H7 (cell line): ENCODE measurements at regions not wholly inside any gene's neighbourhood (a gene's known extent, or its start where the extent isn't known, plus 50 kb on each side); places are given as distances from the start of the nearest gene placed in this dataset.
A peak's percentile ranks its signal among the peaks of the same experiment; 100 is the strongest.

ENCODE experiments used
- DNase-seq: peaks from one replicate; pipeline ENCODE4 v3.0.0; 2012
- H3K27me3 ChIP-seq: 2 replicates; pipeline ENCODE4 v1.6.0; 2011; ENCODE audit warnings: mild to moderate bottlenecking, low read length; ENCODE audit not compliant: control insufficient read depth, insufficient read depth
- H3K36me3 ChIP-seq: replicated peaks from 2 replicates; pipeline ENCODE4 v1.5.1; 2011; ENCODE audit warnings: low read length; ENCODE audit not compliant: control insufficient read depth, insufficient read depth
- H3K4me3 ChIP-seq: 2 replicates; pipeline ENCODE4 v1.5.1; 2011; ENCODE audit warnings: low read depth, mild to moderate bottlenecking, control low read depth, low read length, moderate library complexity; ENCODE audit not compliant: insufficient read depth

- no peaks in the 10 kb centered on the region for H3K36me3 ChIP-seq
- DNase-seq, result no peak
- no peak overlapping the region for H3K4me3 ChIP-seq
Observed at GRCh38 chr2:59572227-59572626, 981.2 kb downstream of the BCL11A start.

GRCh38 chr2:59570818-59571217 is 982.6 kb downstream of the BCL11A start:
- no peak for DNase-seq
- no peaks in the 10 kb centered on the region for H3K27me3 ChIP-seq
- no peak overlapping the region for H3K4me3 ChIP-seq
- no peaks in the 10 kb centered on the region for H3K36me3 ChIP-seq

More at GRCh38 chr2:59572227-59572626, 981.2 kb downstream of the BCL11A start:
- no peaks in the 10 kb centered on the region for H3K27me3 ChIP-seq

- no peaks in the 10 kb centered on the region for H3K27me3 ChIP-seq
- no peak for DNase-seq
- no peak overlapping the region for H3K4me3 ChIP-seq
- no peaks in the 10 kb centered on the region for H3K36me3 ChIP-seq
Observed at GRCh38 chr2:59569124-59569523, 984.3 kb downstream of the BCL11A start.

- H3K36me3 ChIP-seq, result no peaks in the 10 kb centered on the region
- no peak for DNase-seq
- no peaks in the 10 kb centered on the region for H3K27me3 ChIP-seq
- H3K4me3 ChIP-seq, result no peak overlapping the region
Observed at GRCh38 chr2:59568461-59568860, 985.0 kb downstream of the BCL11A start.

GRCh38 chr2:59567151-59567550 is 986.3 kb downstream of the BCL11A start:
- no peak overlapping the region for H3K4me3 ChIP-seq
- H3K36me3 ChIP-seq, result no peaks in the 10 kb centered on the region
- DNase-seq, result no peak
- no peaks in the 10 kb centered on the region for H3K27me3 ChIP-seq

GRCh38 chr2:59566739-59567138 is 986.7 kb downstream of the BCL11A start:
- DNase-seq, result no peak
- no peaks in the 10 kb centered on the region for H3K36me3 ChIP-seq
- no peak overlapping the region for H3K4me3 ChIP-seq
- H3K27me3 ChIP-seq, result no peaks in the 10 kb centered on the region

- DNase-seq, result peak; percentile 26
- no peaks in the 10 kb centered on the region for H3K27me3 ChIP-seq
- no peak overlapping the region for H3K4me3 ChIP-seq
- no peaks in the 10 kb centered on the region for H3K36me3 ChIP-seq
Observed at GRCh38 chr2:59561281-59561680, 992.2 kb downstream of the BCL11A start.

- H3K36me3 ChIP-seq, result no peaks in the 10 kb centered on the region
- no peak for DNase-seq
- H3K27me3 ChIP-seq, result no peaks in the 10 kb centered on the region
- no peak overlapping the region for H3K4me3 ChIP-seq
Observed at GRCh38 chr2:59560769-59561168, 992.7 kb downstream of the BCL11A start.

- DNase-seq, result no peak
- Histone ChIP-seq H3K36me3 (no peaks in the 10 kb centered on the region), H3K27me3 (no peaks in the 10 kb centered on the region), H3K4me3 (no peak overlapping the region)
Observed at GRCh38 chr2:59540864-59541263, 1012.6 kb downstream of the BCL11A start.

GRCh38 chr2:59538398-59538911 is 1015.0 kb downstream of the BCL11A start:
- no peak for DNase-seq
- H3K27me3 ChIP-seq, result no peaks in the 10 kb centered on the region
- H3K4me3 ChIP-seq, result no peak overlapping the region
- no peaks in the 10 kb centered on the region for H3K36me3 ChIP-seq

GRCh38 chr2:59532808-59533207 is 1020.6 kb downstream of the BCL11A start:
- DNase-seq, result no peak
- Histone ChIP-seq H3K27me3 (no peaks in the 10 kb centered on the region), H3K36me3 (no peaks in the 10 kb centered on the region), H3K4me3 (no peak overlapping the region)

GRCh38 chr2:59530258-59530657 is 1023.2 kb downstream of the BCL11A start:
- Histone ChIP-seq H3K27me3 (no peaks in the 10 kb centered on the region), H3K4me3 (no peak overlapping the region), H3K36me3 (no peaks in the 10 kb centered on the region)
- no peak for DNase-seq

- Histone ChIP-seq H3K4me3 (no peak overlapping the region), H3K27me3 (no peaks in the 10 kb centered on the region), H3K36me3 (no peaks in the 10 kb centered on the region)
- no peak for DNase-seq
Observed at GRCh38 chr2:59529726-59530125, 1023.7 kb downstream of the BCL11A start.

- Histone ChIP-seq H3K4me3 (no peak overlapping the region), H3K36me3 (no peaks in the 10 kb centered on the region), H3K27me3 (no peaks in the 10 kb centered on the region)
- no peak for DNase-seq
Observed at GRCh38 chr2:59528525-59528924, 1024.9 kb downstream of the BCL11A start.

GRCh38 chr2:59502981-59503380 is 1050.5 kb downstream of the BCL11A start:
- Histone ChIP-seq H3K27me3 (no peaks in the 10 kb centered on the region), H3K4me3 (no peak overlapping the region), H3K36me3 (no peaks in the 10 kb centered on the region)
- no peak for DNase-seq

- Histone ChIP-seq H3K27me3 (no peaks in the 10 kb centered on the region), H3K36me3 (no peaks in the 10 kb centered on the region), H3K4me3 (no peak overlapping the region)
- DNase-seq, result no peak
Observed at GRCh38 chr2:59490994-59491393, 1062.5 kb downstream of the BCL11A start.
